Body of pancreas (tissue), 4 donors: ENCODE measurements at regions not wholly inside any gene's neighbourhood (a gene's known extent, or its start where the extent isn't known, plus 50 kb on each side); places are given as distances from the start of the nearest gene placed in this dataset.

Source experiments
- CTCF ChIP-seq, 7 experiments: fragments of 450-650 bp in 4 of 7; fragments of 200-600 bp in 3 of 7; sonication (generic) in 3 of 7; IDR thresholded peaks; one replicate each; pipeline ENCODE4 v1.5.1; 2016 to 2019; ENCODE audit warnings: antibody characterized with exemption in 7 of 7
- POLR2A ChIP-seq, 3 donors: fragments of 450-650 bp; IDR thresholded peaks; one replicate each; pipeline ENCODE4 v1.6.1; 2016; ENCODE audit warnings: antibody characterized with exemption in 3 of 3, mild to moderate bottlenecking in 2 of 3

DNA sequence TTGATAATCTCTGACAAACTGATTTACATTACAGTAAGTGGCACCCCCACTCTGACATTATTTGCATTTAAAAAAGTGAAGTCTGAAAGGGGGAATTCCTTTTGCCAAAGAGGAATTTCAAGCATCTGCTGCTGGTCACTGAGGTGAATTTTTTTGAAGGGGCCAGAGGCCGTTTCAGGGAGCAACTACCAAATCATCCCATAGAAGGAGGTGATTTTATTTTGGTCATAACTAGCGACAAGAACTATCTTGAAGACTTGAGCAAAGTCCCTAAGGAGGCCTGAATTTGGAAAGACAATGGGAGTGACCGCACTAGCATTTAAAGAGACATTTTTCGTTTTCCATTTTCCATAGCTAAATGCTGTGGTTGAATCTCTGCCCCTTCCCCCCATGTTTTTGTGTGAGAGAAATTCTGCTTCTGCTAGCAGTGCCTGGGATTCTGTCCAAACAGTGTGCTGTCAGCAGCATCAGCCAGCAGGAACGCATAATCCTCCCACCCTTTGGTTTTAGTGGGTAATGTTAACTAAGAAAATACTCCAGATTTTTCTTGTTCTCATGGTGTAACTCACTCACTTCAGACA is 110.1 kb upstream of the MED14 start:
- TF ChIP-seq CTCF (IDR thresholded peaks at IDR 0.05): no peak
- TF ChIP-seq POLR2A (IDR thresholded peaks at IDR 0.05): no peak
